DND-41 (cell line): ENCODE measurements at regions not wholly inside any gene's neighbourhood (a gene's known extent, or its start where the extent isn't known, plus 50 kb on each side); places are given as distances from the start of the nearest gene placed in this dataset.

Experiments used
- ATAC-seq: fragments of 200-7000 bp; cut with Tn5 transposase; 3 replicates; pipeline ENCODE4 v1.9.1; 2021; ENCODE audit warnings: low read depth; ENCODE audit not compliant: insufficient read depth
- DNase-seq: peaks from one replicate; pipeline ENCODE4 v3.0.0-alpha.2; 2020
- H2AFZ ChIP-seq: 2 replicates; pipeline ENCODE4 v1.6.0; 2012; ENCODE audit warnings: low read depth, low read length
- H3K27ac ChIP-seq: 2 replicates; pipeline ENCODE4 v1.5.1; 2012; ENCODE audit warnings: low read length, inconsistent platforms
- H3K27me3 ChIP-seq: fragments of 200-600 bp; sonication (generic); 2 replicates; pipeline ENCODE4 v1.6.0; 2012; ENCODE audit warnings: low read length, mild to moderate bottlenecking, inconsistent platforms; ENCODE audit not compliant: insufficient read depth, poor library complexity
- H3K36me3 ChIP-seq: 2 replicates; pipeline ENCODE4 v1.5.1; 2012; ENCODE audit warnings: low read length, inconsistent platforms; ENCODE audit not compliant: insufficient read depth
- H3K4me1 ChIP-seq: 2 replicates; pipeline ENCODE4 v1.5.1; 2012; ENCODE audit warnings: mild to moderate bottlenecking, low read length; ENCODE audit not compliant: insufficient read depth
- H3K4me2 ChIP-seq: 2 replicates; pipeline ENCODE4 v1.6.0; 2012; ENCODE audit warnings: mild to moderate bottlenecking, moderate library complexity, low read length, inconsistent platforms; ENCODE audit not compliant: insufficient read depth
- H3K4me3 ChIP-seq, 2 experiments: fragments of 200-600 bp in 1 of 2; shearing (Covaris generic) in 1 of 2; 2 replicates each; pipeline ENCODE4 v1.5.1; 2012 to 2016; ENCODE audit warnings: inconsistent platforms in 2 of 2, low read length in 2 of 2, mild to moderate bottlenecking in 2 of 2, low read depth in 1 of 2, moderate library complexity in 1 of 2
- H3K79me2 ChIP-seq: 2 replicates; pipeline ENCODE4 v1.6.0; 2012; ENCODE audit warnings: low read length, inconsistent platforms; ENCODE audit not compliant: insufficient read depth
- H3K9ac ChIP-seq: 2 replicates; pipeline ENCODE4 v1.6.0; 2012; ENCODE audit warnings: low read depth, mild to moderate bottlenecking, inconsistent platforms, low read length, moderate library complexity
- H3K9me3 ChIP-seq: 2 replicates; pipeline ENCODE4 v1.5.1; 2012; ENCODE audit warnings: low read length, moderate library complexity, mild to moderate bottlenecking, inconsistent platforms; ENCODE audit not compliant: insufficient read depth, severe bottlenecking
- H4K20me1 ChIP-seq: 2 replicates; pipeline ENCODE4 v1.6.0; 2012; ENCODE audit warnings: low read length; ENCODE audit not compliant: insufficient read depth
- CTCF ChIP-seq: IDR thresholded peaks from 2 replicates; pipeline ENCODE4 v1.5.1; 2012; ENCODE audit warnings: borderline replicate concordance, low read length, moderate library complexity, mild to moderate bottlenecking; ENCODE audit not compliant: poor library complexity, severe bottlenecking; ENCODE audit errors: extremely low read depth
- EZH2 ChIP-seq: IDR thresholded peaks from 3 replicates; pipeline ENCODE4 v1.6.1; 2012; ENCODE audit warnings: borderline replicate concordance, low read depth, mild to moderate bottlenecking, moderate library complexity, low read length, inconsistent platforms; ENCODE audit not compliant: severe bottlenecking

- no peak overlapping the region for H3K27ac ChIP-seq
- no peak overlapping the region for H2AFZ ChIP-seq
- H3K4me1 ChIP-seq, result no peaks in the 10 kb centered on the region
- no peak overlapping the region for H3K4me2 ChIP-seq
- no peak overlapping the region for H3K9ac ChIP-seq
- TF ChIP-seq CTCF (no peak), EZH2 (no peak)
- no peaks in the 10 kb centered on the region for H3K36me3 ChIP-seq
- no peak for DNase-seq
- no peak overlapping the region for H3K4me3 ChIP-seq
- H4K20me1 ChIP-seq, result no peaks in the 10 kb centered on the region
- H3K79me2 ChIP-seq, result no peaks in the 10 kb centered on the region
- ATAC-seq, result no peak
- no peaks in the 10 kb centered on the region for H3K9me3 ChIP-seq
- no peaks in the 10 kb centered on the region for H3K27me3 ChIP-seq
Observed at GRCh38 chrX:149302705-149303104, 202.4 kb downstream of the IDS start.

- no peaks in the 10 kb centered on the region for H3K79me2 ChIP-seq
- TF ChIP-seq CTCF, result no peak
- TF ChIP-seq EZH2, result no peak
- H3K4me1 ChIP-seq, result no peaks in the 10 kb centered on the region
- DNase-seq (no peak), ATAC-seq (no peak)
- no peaks in the 10 kb centered on the region for H3K27me3 ChIP-seq
- H3K4me3 ChIP-seq, result no peak overlapping the region
- H3K27ac ChIP-seq, result no peak overlapping the region
- H3K9me3 ChIP-seq, result no peaks in the 10 kb centered on the region
- H4K20me1 ChIP-seq, result no peaks in the 10 kb centered on the region
- H3K4me2 ChIP-seq, result no peak overlapping the region
- no peak overlapping the region for H2AFZ ChIP-seq
- no peaks in the 10 kb centered on the region for H3K36me3 ChIP-seq
- H3K9ac ChIP-seq, result no peak overlapping the region
Observed at GRCh38 chrX:149298111-149298510, 207.0 kb downstream of the IDS start.

- DNase-seq (no peak), ATAC-seq (no peak)
- no peak overlapping the region for H3K4me2 ChIP-seq
- no peaks in the 10 kb centered on the region for H3K4me1 ChIP-seq
- no peaks in the 10 kb centered on the region for H3K79me2 ChIP-seq
- H3K4me3 ChIP-seq, result no peak overlapping the region
- no peaks in the 10 kb centered on the region for H4K20me1 ChIP-seq
- H3K27ac ChIP-seq, result no peak overlapping the region
- no peaks in the 10 kb centered on the region for H3K9me3 ChIP-seq
- H3K36me3 ChIP-seq, result no peaks in the 10 kb centered on the region
- H2AFZ ChIP-seq, result no peak overlapping the region
- no peaks in the 10 kb centered on the region for H3K27me3 ChIP-seq
- no peak overlapping the region for H3K9ac ChIP-seq
- TF ChIP-seq EZH2 (no peak), CTCF (no peak)
Observed at GRCh38 chrX:149296092-149296491, 209.0 kb downstream of the IDS start.

- H4K20me1 ChIP-seq, result no peaks in the 10 kb centered on the region
- H3K4me1 ChIP-seq, result peaks cover 9% of the 10 kb centered on the region
- H3K79me2 ChIP-seq, result no peaks in the 10 kb centered on the region
- no peak overlapping the region for H3K9ac ChIP-seq
- H3K27me3 ChIP-seq, result no peaks in the 10 kb centered on the region
- peak; percentile 62 for DNase-seq
- no peaks in the 10 kb centered on the region for H3K36me3 ChIP-seq
- H3K9me3 ChIP-seq, result no peaks in the 10 kb centered on the region
- H3K4me3 ChIP-seq, result no peak overlapping the region
- TF ChIP-seq CTCF, result peak; percentile 78
- TF ChIP-seq EZH2, result no peak
- ATAC-seq, result peak; percentile 70
- H3K27ac ChIP-seq, result 0 out of 2 replicates have a peak overlapping the region, but pooled peaks have one; percentile 14
- H2AFZ ChIP-seq, result peak overlapping the region; percentile 31; the same call in 1 of the 2 replicates
- no peak overlapping the region for H3K4me2 ChIP-seq
Observed at GRCh38 chrX:149286940-149287349, 218.2 kb downstream of the IDS start.
